BE2C (cell line): ENCODE measurements at regions not wholly inside any gene's neighbourhood (a gene's known extent, or its start where the extent isn't known, plus 50 kb on each side); places are given as distances from the start of the nearest gene placed in this dataset.
"Not testable (repeated sequence)": the region's sequence is repeated elsewhere in the genome, so short reads cannot be mapped to it uniquely, and the experiment has no call there.

Experiments used
- DNase-seq: peaks from one replicate; pipeline ENCODE4 v3.0.0-alpha.2; 2020
- H3K27me3 ChIP-seq: fragments of 250-450 bp; sonication (Bioruptor Pico); 2 replicates; pipeline ENCODE4 v1.5.1; 2020; ENCODE audit warnings: mild to moderate bottlenecking
- H3K36me3 ChIP-seq: fragments of 250-450 bp; sonication (Bioruptor Pico); 2 replicates; pipeline ENCODE4 v1.5.1; 2020; ENCODE audit warnings: mild to moderate bottlenecking
- H3K4me1 ChIP-seq: fragments of 250-450 bp; sonication (Bioruptor Pico); 2 replicates; pipeline ENCODE4 v1.5.1; 2020
- H3K4me3 ChIP-seq: 2 replicates; pipeline ENCODE4 v1.5.1; 2011; ENCODE audit warnings: low read depth, low read length
- H3K9me3 ChIP-seq: fragments of 250-450 bp; sonication (Bioruptor Pico); 2 replicates; pipeline ENCODE4 v1.5.1; 2020
- TF ChIP-seq, protein P1 (sequence below): IDR thresholded peaks from 2 replicates; pipeline ENCODE4 v1.5.1; 2012; ENCODE audit warnings: mild to moderate bottlenecking, low read depth, low read length

- H3K4me1 ChIP-seq = peaks cover 29% of the 10 kb centered on the region
- no peaks in the 10 kb centered on the region for H3K36me3 ChIP-seq
- no peaks in the 10 kb centered on the region for H3K9me3 ChIP-seq
- H3K27me3 ChIP-seq = no peaks in the 10 kb centered on the region
- TF ChIP-seq, protein P1, sequence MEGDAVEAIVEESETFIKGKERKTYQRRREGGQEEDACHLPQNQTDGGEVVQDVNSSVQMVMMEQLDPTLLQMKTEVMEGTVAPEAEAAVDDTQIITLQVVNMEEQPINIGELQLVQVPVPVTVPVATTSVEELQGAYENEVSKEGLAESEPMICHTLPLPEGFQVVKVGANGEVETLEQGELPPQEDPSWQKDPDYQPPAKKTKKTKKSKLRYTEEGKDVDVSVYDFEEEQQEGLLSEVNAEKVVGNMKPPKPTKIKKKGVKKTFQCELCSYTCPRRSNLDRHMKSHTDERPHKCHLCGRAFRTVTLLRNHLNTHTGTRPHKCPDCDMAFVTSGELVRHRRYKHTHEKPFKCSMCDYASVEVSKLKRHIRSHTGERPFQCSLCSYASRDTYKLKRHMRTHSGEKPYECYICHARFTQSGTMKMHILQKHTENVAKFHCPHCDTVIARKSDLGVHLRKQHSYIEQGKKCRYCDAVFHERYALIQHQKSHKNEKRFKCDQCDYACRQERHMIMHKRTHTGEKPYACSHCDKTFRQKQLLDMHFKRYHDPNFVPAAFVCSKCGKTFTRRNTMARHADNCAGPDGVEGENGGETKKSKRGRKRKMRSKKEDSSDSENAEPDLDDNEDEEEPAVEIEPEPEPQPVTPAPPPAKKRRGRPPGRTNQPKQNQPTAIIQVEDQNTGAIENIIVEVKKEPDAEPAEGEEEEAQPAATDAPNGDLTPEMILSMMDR = no peak
- no peak overlapping the region for H3K4me3 ChIP-seq
- DNase-seq = no peak
These were observed 222.6 kb downstream of the CAAP1 start for GRCh38 chr9:26669701-26670670.

GRCh38 chr9:26667882-26668281 is 224.7 kb downstream of the CAAP1 start:
- no peak overlapping the region for H3K4me3 ChIP-seq
- H3K9me3 ChIP-seq = no peaks in the 10 kb centered on the region
- TF ChIP-seq, protein P1 = no peak
- peaks cover 12% of the 10 kb centered on the region for H3K4me1 ChIP-seq
- no peaks in the 10 kb centered on the region for H3K36me3 ChIP-seq
- no peaks in the 10 kb centered on the region for H3K27me3 ChIP-seq
- no peak for DNase-seq

DNA sequence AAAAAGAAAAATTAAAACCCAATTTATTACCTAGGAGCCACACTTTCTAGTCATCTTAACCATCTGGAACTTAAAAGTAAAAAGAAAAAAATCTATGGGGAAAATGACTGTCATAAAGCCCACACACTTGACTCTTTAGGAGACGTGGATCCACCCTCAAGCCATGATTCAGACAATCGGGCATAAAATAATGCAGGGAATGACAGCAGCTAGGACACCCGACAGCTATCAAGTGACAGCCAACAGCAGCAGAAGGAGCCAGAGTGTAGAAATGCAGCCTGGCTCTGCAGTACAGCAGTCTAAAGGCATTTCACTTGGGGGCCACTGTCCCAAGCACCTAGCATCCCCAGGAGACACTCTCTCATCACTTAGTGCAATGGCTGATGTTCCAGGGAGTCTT is 226.9 kb downstream of the CAAP1 start:
- Histone ChIP-seq H3K4me3 (no peak overlapping the region), H3K4me1 (peaks cover 20% of the 10 kb centered on the region), H3K36me3 (no peaks in the 10 kb centered on the region), H3K9me3 (no peaks in the 10 kb centered on the region), H3K27me3 (no peaks in the 10 kb centered on the region)
- TF ChIP-seq, protein P1 = no peak
- DNase-seq = no peak

DNA sequence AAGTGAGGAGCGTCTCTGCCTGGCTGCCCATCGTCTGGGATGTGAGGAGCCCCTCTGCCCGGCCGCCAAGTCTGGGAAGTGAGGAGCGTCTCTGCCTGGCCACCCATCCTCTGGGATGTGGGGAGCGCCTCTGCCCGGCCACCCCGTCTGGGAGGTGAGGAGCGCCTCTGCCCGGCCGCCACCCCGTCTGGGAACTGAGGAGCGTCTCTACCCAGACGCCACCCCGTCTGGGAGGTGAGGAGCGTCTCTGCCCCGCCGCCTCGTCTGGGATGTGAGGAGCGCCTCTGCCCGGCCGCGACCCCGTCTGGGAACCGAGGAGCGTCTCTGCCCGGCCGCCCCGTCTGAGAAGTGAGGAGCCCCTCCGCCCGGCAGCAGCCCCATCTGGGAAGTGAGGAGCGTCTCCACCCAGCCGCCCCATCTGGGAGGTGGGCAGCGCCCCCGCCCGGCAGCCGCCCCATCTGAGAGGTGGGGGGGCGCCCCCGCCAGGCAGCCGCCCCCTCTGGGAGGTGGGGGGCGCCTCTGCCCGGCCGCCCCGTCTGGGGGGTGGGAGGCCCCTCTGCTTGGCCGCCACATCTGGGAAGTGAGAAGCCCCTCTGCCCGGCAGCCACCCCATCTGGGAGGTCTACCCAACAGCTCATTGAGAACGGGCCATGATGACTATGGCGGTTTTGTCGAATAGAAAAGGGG is 228.4 kb downstream of the CAAP1 start:
- H3K9me3 ChIP-seq, H3K4me3 ChIP-seq, H3K27me3 ChIP-seq, H3K36me3 ChIP-seq, DNase-seq: not testable (repeated sequence)
- H3K4me1 ChIP-seq = peaks cover 15% of the 10 kb centered on the region

DNA sequence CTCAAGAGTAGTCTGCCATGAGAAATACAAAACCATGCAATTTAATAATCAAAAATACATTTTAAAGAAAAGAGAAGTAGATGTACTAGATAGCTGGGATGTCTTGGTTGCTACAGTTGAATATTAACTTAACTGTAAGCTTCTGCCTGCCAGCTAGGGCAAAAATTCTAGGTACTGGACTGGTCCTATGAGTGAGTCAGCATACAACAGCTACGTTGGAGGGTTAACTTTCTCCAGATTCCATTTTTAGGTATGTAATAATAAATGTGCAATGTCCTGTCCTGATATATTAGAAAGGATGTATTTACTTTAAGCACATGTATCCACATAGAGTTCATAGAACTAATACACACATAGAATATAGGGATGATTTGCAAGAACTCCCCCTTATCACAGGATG is 230.1 kb downstream of the CAAP1 start:
- H3K4me3 ChIP-seq = no peak overlapping the region
- no peak for DNase-seq
- H3K4me1 ChIP-seq = peaks cover 16% of the 10 kb centered on the region
- H3K36me3 ChIP-seq = no peaks in the 10 kb centered on the region
- TF ChIP-seq, protein P1 = no peak
- no peaks in the 10 kb centered on the region for H3K9me3 ChIP-seq
- H3K27me3 ChIP-seq = no peaks in the 10 kb centered on the region

- no peak for DNase-seq
- Histone ChIP-seq H3K36me3 (no peaks in the 10 kb centered on the region), H3K4me1 (peaks cover 24% of the 10 kb centered on the region), H3K27me3 (no peaks in the 10 kb centered on the region), H3K9me3 (no peaks in the 10 kb centered on the region), H3K4me3 (no peak overlapping the region)
- TF ChIP-seq, protein P1 = no peak
These were observed 234.1 kb downstream of the CAAP1 start for GRCh38 chr9:26658476-26658875.
